RWPE1 (cell line): ENCODE measurements at regions not wholly inside any gene's neighbourhood (a gene's known extent, or its start where the extent isn't known, plus 50 kb on each side); places are given as distances from the start of the nearest gene placed in this dataset.

ENCODE experiments used
- CTCF ChIA-PET: fragments of 350-600 bp; sonication (Branson Sonifier 250); formaldehyde crosslinking; extraction: SDS; loops from one replicate; lab custom pipeline; 2021; lab: Yijun Ruan, JAX
- POLR2A ChIA-PET: fragments of 400-600 bp; formaldehyde crosslinking; extraction: SDS; loops from one replicate; lab custom pipeline; 2020; ENCODE audit warnings: antibody characterized with exemption; ENCODE audit not compliant: low non-redundant PET; lab: Yijun Ruan, JAX
- DNase-seq: peaks from one replicate; pipeline ENCODE4 v3.0.0; 2012; ENCODE audit warnings: low spot score
- H3K27ac ChIP-seq: fragments of 450-650 bp; 2 replicates; pipeline ENCODE4 v1.5.1; 2017
- TF ChIP-seq, protein P1 (sequence below): fragments of 450-650 bp; conservative IDR thresholded peaks from 2 replicates; pipeline ENCODE4 v1.5.1; 2017; ENCODE audit warnings: low read depth, mild to moderate bottlenecking

DNA sequence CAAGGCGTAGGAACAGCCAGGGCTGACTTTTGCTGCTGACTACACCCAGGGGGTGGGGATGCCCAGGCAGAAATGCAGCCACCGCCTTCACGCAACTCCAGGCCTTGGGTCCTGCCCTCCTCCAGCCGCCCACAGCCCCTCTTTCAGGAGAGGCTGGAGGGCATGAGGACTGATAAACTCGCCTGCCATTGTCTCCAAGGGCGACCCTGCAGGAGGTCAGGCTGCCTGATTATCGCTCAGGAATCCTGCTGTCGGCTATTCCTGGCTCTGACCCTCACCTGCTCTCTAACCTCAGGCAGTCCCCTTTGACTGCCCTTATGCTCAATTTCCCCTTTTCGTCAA is 62.0 kb upstream of the HDDC2 start:
- no peak overlapping the region for H3K27ac ChIP-seq
- POLR2A ChIA-PET: no interaction called here
- CTCF ChIA-PET: no interaction called here
- TF ChIP-seq, protein P1, sequence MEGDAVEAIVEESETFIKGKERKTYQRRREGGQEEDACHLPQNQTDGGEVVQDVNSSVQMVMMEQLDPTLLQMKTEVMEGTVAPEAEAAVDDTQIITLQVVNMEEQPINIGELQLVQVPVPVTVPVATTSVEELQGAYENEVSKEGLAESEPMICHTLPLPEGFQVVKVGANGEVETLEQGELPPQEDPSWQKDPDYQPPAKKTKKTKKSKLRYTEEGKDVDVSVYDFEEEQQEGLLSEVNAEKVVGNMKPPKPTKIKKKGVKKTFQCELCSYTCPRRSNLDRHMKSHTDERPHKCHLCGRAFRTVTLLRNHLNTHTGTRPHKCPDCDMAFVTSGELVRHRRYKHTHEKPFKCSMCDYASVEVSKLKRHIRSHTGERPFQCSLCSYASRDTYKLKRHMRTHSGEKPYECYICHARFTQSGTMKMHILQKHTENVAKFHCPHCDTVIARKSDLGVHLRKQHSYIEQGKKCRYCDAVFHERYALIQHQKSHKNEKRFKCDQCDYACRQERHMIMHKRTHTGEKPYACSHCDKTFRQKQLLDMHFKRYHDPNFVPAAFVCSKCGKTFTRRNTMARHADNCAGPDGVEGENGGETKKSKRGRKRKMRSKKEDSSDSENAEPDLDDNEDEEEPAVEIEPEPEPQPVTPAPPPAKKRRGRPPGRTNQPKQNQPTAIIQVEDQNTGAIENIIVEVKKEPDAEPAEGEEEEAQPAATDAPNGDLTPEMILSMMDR: no peak
- DNase-seq: no peak

DNA sequence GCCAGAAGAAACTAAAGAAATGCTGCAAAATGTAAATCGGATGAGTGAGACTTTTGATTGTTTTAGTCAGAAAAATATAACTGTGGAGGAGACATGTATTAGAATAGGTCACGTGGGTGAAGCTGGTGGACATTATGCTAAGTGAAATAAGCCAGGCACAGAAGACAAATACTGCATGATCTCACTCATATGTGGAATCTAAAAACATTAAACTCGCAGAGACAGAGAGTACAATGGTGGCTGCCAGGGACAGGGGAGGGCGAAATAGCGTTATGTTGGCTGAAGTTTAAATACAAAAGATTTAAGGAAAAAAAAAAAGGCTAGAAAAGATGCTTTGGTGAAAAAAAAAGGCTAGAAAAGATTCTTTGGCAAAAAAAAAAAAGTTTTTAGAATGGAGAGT is 63.5 kb upstream of the HDDC2 start:
- no peak for DNase-seq
- H3K27ac ChIP-seq: no peak overlapping the region
- ChIA-PET CTCF (no interaction called here), POLR2A (no interaction called here)
- TF ChIP-seq, protein P1: no peak

DNA sequence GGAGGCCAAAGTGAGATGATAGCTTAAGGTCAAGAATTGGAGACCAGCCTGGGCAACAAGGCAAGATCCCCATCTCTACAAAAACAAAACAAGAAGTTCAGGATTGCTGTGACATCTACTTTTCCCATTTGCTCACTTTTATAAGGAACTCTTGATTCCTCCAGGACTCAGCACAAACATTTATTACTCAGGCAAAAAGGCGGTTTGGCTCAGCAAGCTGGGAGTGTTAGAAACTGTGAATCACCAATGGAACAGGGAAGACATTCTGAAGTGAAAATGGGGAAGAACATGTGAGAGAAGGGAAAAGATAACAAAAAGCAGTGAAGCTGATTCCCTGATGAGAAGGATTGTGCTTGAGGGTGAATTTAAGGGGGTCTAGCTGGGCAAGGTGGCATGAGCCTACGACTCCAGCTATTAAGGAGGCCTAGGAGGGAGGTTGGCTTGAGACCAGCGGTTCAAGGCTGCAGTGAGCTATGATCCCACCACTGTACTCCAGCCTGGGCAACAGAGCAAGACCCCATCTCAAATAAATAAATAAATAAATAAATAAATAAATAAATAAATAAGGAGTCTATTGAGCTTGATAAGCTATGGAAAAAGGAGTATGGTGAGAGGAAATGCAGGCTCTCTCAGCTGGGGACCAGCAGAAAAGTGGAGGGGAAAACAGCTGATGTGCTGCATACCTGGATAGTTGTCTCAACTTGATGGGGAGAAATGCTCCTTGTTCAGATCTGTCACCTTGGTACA is 65.4 kb upstream of the HDDC2 start:
- no peak for DNase-seq
- TF ChIP-seq, protein P1: no peak
- ChIA-PET POLR2A (no interaction called here), CTCF (no interaction called here)
- no peak overlapping the region for H3K27ac ChIP-seq

DNA sequence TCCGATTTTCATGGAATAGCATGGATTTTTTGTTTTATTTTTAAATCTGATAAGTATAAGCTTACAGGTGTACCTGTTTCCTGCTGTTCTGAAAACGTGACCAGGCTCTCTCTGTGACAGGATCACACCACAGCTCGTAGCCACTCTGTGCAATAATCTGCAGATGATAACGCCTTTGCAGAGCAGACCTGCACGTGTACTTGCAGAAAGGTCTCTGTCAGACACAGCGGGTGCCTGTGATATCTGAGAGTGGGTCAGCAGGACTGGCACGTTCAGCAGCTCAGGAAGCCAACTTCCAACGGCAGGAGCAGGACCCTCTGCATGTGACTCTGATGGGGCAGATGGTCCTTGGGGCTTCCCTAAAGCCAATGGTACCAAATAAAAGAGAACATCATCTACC is 68.6 kb upstream of the HDDC2 start:
- TF ChIP-seq, protein P1: no peak
- ChIA-PET POLR2A (no interaction called here), CTCF (interaction anchor here (0.5 to 0.7 kb wide), 2 partner anchors 21 to 347 kb away, joined by 3 read pairs; no protein-coding TSS in a partner anchor)
- H3K27ac ChIP-seq: no peak overlapping the region
- no peak for DNase-seq

DNA sequence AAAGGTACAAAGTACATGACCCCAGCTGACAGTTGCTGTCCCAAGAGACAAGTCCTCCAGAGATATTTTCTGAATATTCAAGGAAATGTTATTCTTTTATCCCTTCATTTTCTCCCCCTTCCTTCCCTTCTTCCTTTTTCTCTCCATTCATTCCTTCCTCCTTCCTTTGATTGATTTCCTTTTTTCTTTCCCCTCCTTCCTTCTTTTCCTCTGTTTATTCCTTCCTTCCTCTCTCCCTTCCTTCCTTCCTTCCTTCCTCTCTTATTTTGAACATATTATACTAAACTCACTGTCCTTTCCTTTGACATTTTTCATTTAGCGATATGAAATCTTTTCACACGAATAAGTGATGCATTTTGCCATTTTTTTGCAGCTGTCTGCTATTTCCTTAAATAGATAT is 73.2 kb upstream of the HDDC2 start:
- CTCF ChIA-PET: no interaction called here
- DNase-seq: no peak
- no peak overlapping the region for H3K27ac ChIP-seq
- TF ChIP-seq, protein P1: no peak
- POLR2A ChIA-PET: no interaction called here

DNA sequence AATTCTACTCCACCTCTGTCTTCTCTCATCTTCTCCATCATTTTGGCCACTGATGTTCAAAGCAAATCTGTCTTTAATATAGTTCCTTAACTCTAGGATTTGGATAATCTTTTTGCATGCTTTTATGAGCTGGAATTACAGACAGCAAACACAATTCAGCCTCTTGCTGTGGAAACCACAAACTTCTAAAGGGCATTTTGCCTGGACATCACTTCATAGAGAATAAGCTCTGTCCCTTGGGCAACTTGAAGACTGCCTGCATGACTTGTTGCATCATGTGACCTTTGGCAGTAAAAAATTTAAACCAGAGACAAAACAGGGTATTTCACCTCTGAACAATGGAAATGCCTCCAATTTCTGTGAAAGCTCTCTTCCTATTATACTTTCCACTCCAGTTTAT is 74.1 kb upstream of the HDDC2 start:
- TF ChIP-seq, protein P1: no peak
- H3K27ac ChIP-seq: no peak overlapping the region
- ChIA-PET POLR2A (no interaction called here), CTCF (no interaction called here)
- DNase-seq: no peak
